ENCODE measurements at regions not wholly inside any gene's neighbourhood (a gene's known extent, or its start where the extent isn't known, plus 50 kb on each side); places are given as distances from the start of the nearest gene placed in this dataset.

DNA sequence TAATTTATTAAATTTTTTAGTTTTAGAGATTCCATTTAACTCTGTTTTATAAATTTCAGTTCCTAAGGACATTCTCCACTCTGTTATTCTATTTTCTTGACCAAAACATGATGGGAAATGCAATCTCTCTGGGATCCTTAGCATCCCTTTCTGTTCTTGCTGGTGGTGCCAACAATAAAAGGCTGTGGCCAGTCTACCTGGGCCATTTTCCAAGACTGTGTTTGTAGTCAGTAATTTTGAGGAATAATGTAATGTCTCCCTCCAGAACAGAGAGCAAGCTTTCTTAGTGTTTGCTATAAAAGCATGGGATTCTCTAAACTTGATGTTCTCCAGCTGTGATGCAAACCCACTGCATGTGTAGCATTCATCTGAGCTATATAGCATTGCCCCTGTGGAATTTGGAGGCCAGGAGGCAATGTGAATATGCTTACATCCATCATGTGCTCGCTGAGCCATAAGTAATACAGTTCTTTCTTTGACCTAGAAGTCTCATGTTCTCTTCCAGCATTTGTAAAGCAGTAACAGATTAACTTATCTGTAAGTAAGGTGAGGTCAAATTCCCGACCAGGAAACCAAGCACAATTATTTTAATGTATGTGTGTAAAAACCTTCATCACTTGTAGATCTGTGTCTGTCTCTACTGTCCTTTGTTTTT, 211.5 kb upstream of the TAS2R1 start:
- H3K4me2 ChIP-seq (ENCODE audit: low read length) = no peak overlapping the region
- DNase-seq (ENCODE audit: low read depth, low spot score) (no peak), ATAC-seq (no peak)
- H3K9ac ChIP-seq (ENCODE audit: low read length) = no peak overlapping the region
- intact Hi-C loops (cut with micrococcal nuclease) = no loop called here
- CTCF ChIA-PET = no interaction called here
- no peak overlapping the region for H2AFZ ChIP-seq (ENCODE audit: low read depth, low read length, poor library complexity, severe bottlenecking)
- H3K4me1 ChIP-seq (ENCODE audit: control insufficient read depth in 1 of 2, insufficient read depth in 2 of 2, low read length in 2 of 2) = no peaks in the 10 kb centered on the region
- no peaks in the 10 kb centered on the region for H3K36me3 ChIP-seq (ENCODE audit: control insufficient read depth in 1 of 2, insufficient read depth in 2 of 2, low read length in 2 of 2)
- RAD21 ChIA-PET (ENCODE audit: low non-redundant PET in 1 of 2, low total read pairs in 2 of 2, uncharacterized antibody in 2 of 2, unreplicated experiment in 2 of 2) = no interaction called here
- peaks cover 0 to 2% of the 10 kb centered on the region in 2 experiments; a peak in 1 of 4 replicates for H3K9me3 ChIP-seq (ENCODE audit: control insufficient read depth in 1 of 2, insufficient read depth in 1 of 2, low read depth in 1 of 2, low read length in 2 of 2)
- H3K4me3 ChIP-seq (replicated peaks in 1 of 2; ENCODE audit: low read depth in 1 of 2, low read length in 2 of 2) = no peak overlapping the region
- no peaks in the 10 kb centered on the region for H3K27me3 ChIP-seq (ENCODE audit: insufficient read depth, low read length)
- no peaks in the 10 kb centered on the region for H3K79me2 ChIP-seq (ENCODE audit: insufficient read depth, low read length)
- no TSS peak for BruUV-seq (replicated peaks)
- TF ChIP-seq CEBPB (IDR thresholded peaks at IDR 0.05; ENCODE audit: low read depth) = no peak
- TF ChIP-seq, protein P1, sequence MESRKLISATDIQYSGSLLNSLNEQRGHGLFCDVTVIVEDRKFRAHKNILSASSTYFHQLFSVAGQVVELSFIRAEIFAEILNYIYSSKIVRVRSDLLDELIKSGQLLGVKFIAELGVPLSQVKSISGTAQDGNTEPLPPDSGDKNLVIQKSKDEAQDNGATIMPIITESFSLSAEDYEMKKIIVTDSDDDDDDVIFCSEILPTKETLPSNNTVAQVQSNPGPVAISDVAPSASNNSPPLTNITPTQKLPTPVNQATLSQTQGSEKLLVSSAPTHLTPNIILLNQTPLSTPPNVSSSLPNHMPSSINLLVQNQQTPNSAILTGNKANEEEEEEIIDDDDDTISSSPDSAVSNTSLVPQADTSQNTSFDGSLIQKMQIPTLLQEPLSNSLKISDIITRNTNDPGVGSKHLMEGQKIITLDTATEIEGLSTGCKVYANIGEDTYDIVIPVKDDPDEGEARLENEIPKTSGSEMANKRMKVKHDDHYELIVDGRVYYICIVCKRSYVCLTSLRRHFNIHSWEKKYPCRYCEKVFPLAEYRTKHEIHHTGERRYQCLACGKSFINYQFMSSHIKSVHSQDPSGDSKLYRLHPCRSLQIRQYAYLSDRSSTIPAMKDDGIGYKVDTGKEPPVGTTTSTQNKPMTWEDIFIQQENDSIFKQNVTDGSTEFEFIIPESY (IDR thresholded peaks at IDR 0.05; ENCODE audit: extremely low read depth, insufficient replicate concordance, low read length) = no peak
- TF ChIP-seq ZFX (IDR thresholded peaks at IDR 0.05) = no peak
- no peak for TF ChIP-seq SP1 (IDR thresholded peaks at IDR 0.05; ENCODE audit: low read depth)
- no peak for TF ChIP-seq JUND (IDR thresholded peaks at IDR 0.05)
- no peaks in the 10 kb centered on the region for H3K9me2 ChIP-seq (ENCODE audit: insufficient read depth)
- no peak overlapping the region for H3K27ac ChIP-seq (ENCODE audit: low read depth, low read length)
- POLR2A ChIA-PET = no interaction called here
- H4K20me1 ChIP-seq (ENCODE audit: insufficient read depth) = no peaks in the 10 kb centered on the region

DNA sequence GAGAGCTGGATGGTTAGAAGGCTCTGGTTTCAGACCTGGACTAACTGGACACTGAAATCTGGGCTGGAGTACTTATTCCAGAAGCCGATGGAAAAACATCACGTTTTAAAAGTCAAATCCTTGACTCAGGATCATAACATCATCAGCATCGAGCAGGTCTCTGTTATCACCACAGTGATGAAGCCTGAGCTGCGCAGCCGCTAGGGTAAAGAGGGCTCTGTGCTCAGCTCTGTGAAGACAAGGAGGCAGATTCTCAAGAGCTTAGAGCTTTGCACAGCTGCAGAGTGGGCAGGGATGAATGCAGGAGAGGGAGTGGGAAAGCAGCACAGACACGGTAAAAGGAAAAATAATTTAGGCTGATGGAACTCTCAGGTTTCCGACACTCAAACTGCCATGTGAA, 208.8 kb upstream of the TAS2R1 start:
- Histone ChIP-seq H3K9me2 (ENCODE audit: insufficient read depth) (no peaks in the 10 kb centered on the region), H3K27me3 (ENCODE audit: insufficient read depth, low read length) (no peaks in the 10 kb centered on the region), H3K9ac (ENCODE audit: low read length) (no peak overlapping the region), H3K27ac (ENCODE audit: low read depth, low read length) (no peak overlapping the region), H4K20me1 (ENCODE audit: insufficient read depth) (no peaks in the 10 kb centered on the region), H2AFZ (ENCODE audit: low read depth, low read length, poor library complexity, severe bottlenecking) (no peak overlapping the region), H3K9me3 (ENCODE audit: control insufficient read depth in 1 of 2, insufficient read depth in 1 of 2, low read depth in 1 of 2, low read length in 2 of 2) (peaks cover 0 to 2% of the 10 kb centered on the region in 2 experiments; a peak in 1 of 4 replicates), H3K4me2 (ENCODE audit: low read length) (no peak overlapping the region), H3K36me3 (ENCODE audit: control insufficient read depth in 1 of 2, insufficient read depth in 2 of 2, low read length in 2 of 2) (no peaks in the 10 kb centered on the region), H3K4me3 (replicated peaks in 1 of 2; ENCODE audit: low read depth in 1 of 2, low read length in 2 of 2) (no peak overlapping the region), H3K4me1 (ENCODE audit: control insufficient read depth in 1 of 2, insufficient read depth in 2 of 2, low read length in 2 of 2) (no peaks in the 10 kb centered on the region), H3K79me2 (ENCODE audit: insufficient read depth, low read length) (no peaks in the 10 kb centered on the region)
- CTCF ChIA-PET = no interaction called here
- DNase-seq (ENCODE audit: low read depth, low spot score) (no peak), ATAC-seq (no peak)
- intact Hi-C loops (cut with micrococcal nuclease) = no loop called here
- no TSS peak for BruUV-seq (replicated peaks)
- POLR2A ChIA-PET = no interaction called here
- RAD21 ChIA-PET (ENCODE audit: low non-redundant PET in 1 of 2, low total read pairs in 2 of 2, uncharacterized antibody in 2 of 2, unreplicated experiment in 2 of 2) = no interaction called here
- TF ChIP-seq SIN3A (IDR thresholded peaks at IDR 0.05; ENCODE audit: low read depth) (no peak), EZH2phosphoT487 (IDR thresholded peaks at IDR 0.05; ENCODE audit: borderline replicate concordance) (no peak), CBX3 (IDR thresholded peaks at IDR 0.05; ENCODE audit: low read depth) (no peak), RAD21 (IDR thresholded peaks at IDR 0.05; ENCODE audit: low read depth) (no peak), ELF1 (IDR thresholded peaks at IDR 0.05; ENCODE audit: borderline replicate concordance, low read depth) (no peak), POLR2A (IDR thresholded peaks at IDR 0.05; ENCODE audit: borderline replicate concordance, extremely low read depth, insufficient read depth, insufficient read length) (no peak), EGR1 (IDR thresholded peaks at IDR 0.05; ENCODE audit: low read depth) (no peak), SP1 (IDR thresholded peaks at IDR 0.05; ENCODE audit: low read depth) (no peak), ZNF274 (IDR thresholded peaks at IDR 0.05; ENCODE audit: low read depth, low read length) (no peak), SRF (IDR thresholded peaks at IDR 0.05; ENCODE audit: low read depth) (no peak), ZFX (IDR thresholded peaks at IDR 0.05) (no peak)
- TF ChIP-seq, protein P2, sequence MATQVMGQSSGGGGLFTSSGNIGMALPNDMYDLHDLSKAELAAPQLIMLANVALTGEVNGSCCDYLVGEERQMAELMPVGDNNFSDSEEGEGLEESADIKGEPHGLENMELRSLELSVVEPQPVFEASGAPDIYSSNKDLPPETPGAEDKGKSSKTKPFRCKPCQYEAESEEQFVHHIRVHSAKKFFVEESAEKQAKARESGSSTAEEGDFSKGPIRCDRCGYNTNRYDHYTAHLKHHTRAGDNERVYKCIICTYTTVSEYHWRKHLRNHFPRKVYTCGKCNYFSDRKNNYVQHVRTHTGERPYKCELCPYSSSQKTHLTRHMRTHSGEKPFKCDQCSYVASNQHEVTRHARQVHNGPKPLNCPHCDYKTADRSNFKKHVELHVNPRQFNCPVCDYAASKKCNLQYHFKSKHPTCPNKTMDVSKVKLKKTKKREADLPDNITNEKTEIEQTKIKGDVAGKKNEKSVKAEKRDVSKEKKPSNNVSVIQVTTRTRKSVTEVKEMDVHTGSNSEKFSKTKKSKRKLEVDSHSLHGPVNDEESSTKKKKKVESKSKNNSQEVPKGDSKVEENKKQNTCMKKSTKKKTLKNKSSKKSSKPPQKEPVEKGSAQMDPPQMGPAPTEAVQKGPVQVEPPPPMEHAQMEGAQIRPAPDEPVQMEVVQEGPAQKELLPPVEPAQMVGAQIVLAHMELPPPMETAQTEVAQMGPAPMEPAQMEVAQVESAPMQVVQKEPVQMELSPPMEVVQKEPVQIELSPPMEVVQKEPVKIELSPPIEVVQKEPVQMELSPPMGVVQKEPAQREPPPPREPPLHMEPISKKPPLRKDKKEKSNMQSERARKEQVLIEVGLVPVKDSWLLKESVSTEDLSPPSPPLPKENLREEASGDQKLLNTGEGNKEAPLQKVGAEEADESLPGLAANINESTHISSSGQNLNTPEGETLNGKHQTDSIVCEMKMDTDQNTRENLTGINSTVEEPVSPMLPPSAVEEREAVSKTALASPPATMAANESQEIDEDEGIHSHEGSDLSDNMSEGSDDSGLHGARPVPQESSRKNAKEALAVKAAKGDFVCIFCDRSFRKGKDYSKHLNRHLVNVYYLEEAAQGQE (IDR thresholded peaks at IDR 0.05; ENCODE audit: low read depth) = no peak
- TF ChIP-seq, protein P3, sequence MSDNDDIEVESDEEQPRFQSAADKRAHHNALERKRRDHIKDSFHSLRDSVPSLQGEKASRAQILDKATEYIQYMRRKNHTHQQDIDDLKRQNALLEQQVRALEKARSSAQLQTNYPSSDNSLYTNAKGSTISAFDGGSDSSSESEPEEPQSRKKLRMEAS (IDR thresholded peaks at IDR 0.05) = no peak
